Activated CD4-positive, alpha-beta memory T cell treated with anti-CD3 and anti-CD28 coated beads for 36 hours (primary cell): ENCODE measurements at regions not wholly inside any gene's neighbourhood (a gene's known extent, or its start where the extent isn't known, plus 50 kb on each side); places are given as distances from the start of the nearest gene placed in this dataset.
"Not testable (repeated sequence)": the region's sequence is repeated elsewhere in the genome, so short reads cannot be mapped to it uniquely, and the experiment has no call there.

Experiments
- CTCF ChIA-PET: fragments of 350-600 bp; sonication (Branson Sonifier 250); formaldehyde crosslinking; loops from one replicate; lab custom pipeline; 2021; ENCODE audit warnings: antibody characterized with exemption, inconsistent platforms; lab: Charles Lee
- POLR2A ChIA-PET: fragments of 350-600 bp; sonication (Branson Sonifier 250); formaldehyde crosslinking; loops from one replicate; lab custom pipeline; 2021; ENCODE audit warnings: antibody characterized with exemption; lab: Charles Lee
- DNase-seq: peaks from one replicate; pipeline ENCODE4 v3.0.0-alpha.2; 2020
- H3K27ac Mint-ChIP-seq: one replicate; pipeline ENCODE4 v1.8.0; 2021; ENCODE audit warnings: mixed read lengths
- H3K27me3 Mint-ChIP-seq: one replicate; pipeline ENCODE4 v1.8.0; 2021; ENCODE audit warnings: mixed read lengths
- H3K36me3 Mint-ChIP-seq: one replicate; pipeline ENCODE4 v1.8.0; 2021; ENCODE audit warnings: mixed read lengths
- H3K4me1 Mint-ChIP-seq: one replicate; pipeline ENCODE4 v1.8.0; 2021; ENCODE audit warnings: low read depth, mixed read lengths
- H3K4me3 Mint-ChIP-seq: one replicate; pipeline ENCODE4 v1.8.0; 2021; ENCODE audit warnings: mild to moderate bottlenecking, mixed read lengths
- H3K9me3 Mint-ChIP-seq: one replicate; pipeline ENCODE4 v1.8.0; 2021; ENCODE audit warnings: mixed read lengths
- intact Hi-C: fragments of 100-400 bp; cut with micrococcal nuclease; formaldehyde crosslinking; loops from one replicate; pipeline ENCODE4 v1.15.1; 2023

- H3K27ac Mint-ChIP-seq = no peak overlapping the region
- intact Hi-C loops = no loop called here
- no peaks in the 10 kb centered on the region for H3K36me3 Mint-ChIP-seq
- no peak for DNase-seq
- ChIA-PET POLR2A (no interaction called here), CTCF (interaction anchor here (0.6 kb wide), 1 partner anchor 151 kb away, joined by 3 read pairs; no protein-coding TSS in a partner anchor)
- H3K4me3 Mint-ChIP-seq = no peak overlapping the region
- H3K27me3 Mint-ChIP-seq = peaks cover 3% of the 10 kb centered on the region
- no peaks in the 10 kb centered on the region for H3K9me3 Mint-ChIP-seq
- H3K4me1 Mint-ChIP-seq = no peaks in the 10 kb centered on the region
Measured at GRCh38 chr16:48022496-48022895, 133.3 kb downstream of the ABCC12 start.

DNA sequence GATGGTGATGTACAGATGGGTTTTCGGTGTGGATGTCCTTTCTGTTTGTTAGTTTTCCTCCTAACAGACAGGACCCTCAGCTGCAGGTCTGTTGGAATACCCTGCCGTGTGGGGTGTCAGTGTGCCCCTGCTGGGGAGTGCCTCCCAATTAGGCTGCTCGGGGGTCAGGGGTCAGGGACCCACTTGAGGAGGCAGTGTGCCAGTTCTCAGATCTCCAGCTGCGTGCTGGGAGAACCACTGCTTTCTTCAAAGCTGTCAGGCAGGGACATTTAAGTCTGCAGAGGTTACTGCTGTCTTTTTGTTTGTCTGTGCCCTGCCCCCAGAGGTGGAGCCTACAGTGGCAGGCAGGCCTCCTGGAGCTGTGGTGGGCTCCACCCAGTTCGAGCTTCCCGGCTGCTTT lies 135.2 kb downstream of the ABCC12 start:
- CTCF ChIA-PET, intact Hi-C loops: not testable (repeated sequence)

GRCh38 chr16:48014349-48015135 lies 141.3 kb downstream of the ABCC12 start:
- H3K27me3 Mint-ChIP-seq = no peaks in the 10 kb centered on the region
- H3K9me3 Mint-ChIP-seq = peaks cover 3% of the 10 kb centered on the region
- ChIA-PET POLR2A (no interaction called here), CTCF (no interaction called here)
- intact Hi-C loops = no loop called here
- no peak overlapping the region for H3K27ac Mint-ChIP-seq
- no peak for DNase-seq
- no peaks in the 10 kb centered on the region for H3K36me3 Mint-ChIP-seq
- H3K4me1 Mint-ChIP-seq = no peaks in the 10 kb centered on the region
- no peak overlapping the region for H3K4me3 Mint-ChIP-seq

More for the DNA sequence above, 135.2 kb downstream of the ABCC12 start:
- H3K27me3 Mint-ChIP-seq, H3K4me3 Mint-ChIP-seq, POLR2A ChIA-PET, H3K27ac Mint-ChIP-seq, H3K4me1 Mint-ChIP-seq, H3K36me3 Mint-ChIP-seq, H3K9me3 Mint-ChIP-seq, DNase-seq: not testable (repeated sequence)

DNA sequence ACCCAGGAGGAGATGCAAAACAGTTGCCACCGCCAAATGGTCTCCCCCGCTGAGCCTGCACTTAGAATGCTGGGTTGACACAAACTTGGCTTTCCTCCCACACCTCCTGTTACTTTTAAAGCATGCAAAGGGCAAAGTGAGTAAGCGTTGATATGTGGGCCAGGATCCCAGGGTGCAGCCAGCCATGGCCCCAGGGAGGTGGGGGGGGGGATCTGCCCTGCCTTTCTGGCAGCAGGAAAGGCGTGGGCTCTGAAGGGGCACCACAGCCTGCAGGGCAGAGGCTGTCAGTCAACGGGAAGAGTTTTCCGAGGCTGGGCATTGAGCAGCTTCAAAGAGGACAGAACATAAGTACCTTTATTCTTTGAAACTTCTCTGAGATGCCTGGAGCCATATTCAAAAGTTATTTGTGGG lies 142.3 kb downstream of the ABCC12 start:
- Mint-ChIP-seq H3K27ac (no peak overlapping the region), H3K36me3 (no peaks in the 10 kb centered on the region), H3K4me1 (no peaks in the 10 kb centered on the region), H3K9me3 (peaks cover 3% of the 10 kb centered on the region), H3K4me3 (no peak overlapping the region), H3K27me3 (no peaks in the 10 kb centered on the region)
- intact Hi-C loops = no loop called here
- DNase-seq = no peak
- ChIA-PET CTCF (no interaction called here), POLR2A (no interaction called here)

DNA sequence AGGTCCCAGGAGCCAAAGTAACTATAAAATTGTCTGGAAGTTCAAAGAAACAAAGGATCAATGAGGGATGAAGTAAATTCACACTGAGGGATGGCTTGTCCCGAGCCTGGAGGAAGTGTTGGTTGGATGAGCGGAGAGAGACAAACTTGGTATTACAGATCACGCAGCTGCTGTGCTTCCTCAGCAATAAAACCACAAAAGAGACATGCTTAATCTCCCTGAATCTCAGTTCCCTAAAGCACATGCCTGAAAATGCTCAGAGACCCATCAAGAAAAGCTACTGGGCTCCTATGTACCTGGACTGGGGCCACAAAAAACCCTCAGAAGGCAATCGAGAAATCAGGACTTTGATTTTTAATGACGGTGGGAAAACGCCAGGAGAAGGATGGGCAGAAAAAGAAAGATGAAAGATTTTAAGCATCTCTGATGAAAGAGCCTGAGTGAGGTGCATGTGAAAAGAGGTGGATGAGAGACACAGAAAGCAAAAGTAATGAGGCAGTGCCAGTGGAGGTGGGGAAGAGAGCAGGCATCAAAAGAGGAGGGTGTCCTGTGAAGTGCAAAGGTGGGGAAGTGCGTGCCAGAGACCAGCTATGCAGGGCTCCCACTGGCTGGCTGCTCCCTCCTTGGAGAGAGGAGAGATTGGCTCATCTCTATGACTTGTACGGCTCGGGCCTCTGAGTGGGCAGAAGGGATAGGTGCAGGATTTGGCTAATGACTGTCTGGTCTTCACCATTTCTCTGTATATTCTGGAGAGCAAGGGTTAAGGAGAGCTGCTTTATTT lies 143.7 kb downstream of the ABCC12 start:
- Mint-ChIP-seq H3K27ac (no peak overlapping the region), H3K4me3 (no peak overlapping the region), H3K27me3 (no peaks in the 10 kb centered on the region), H3K9me3 (peaks cover 3% of the 10 kb centered on the region), H3K4me1 (no peaks in the 10 kb centered on the region), H3K36me3 (no peaks in the 10 kb centered on the region)
- ChIA-PET CTCF (no interaction called here), POLR2A (no interaction called here)
- intact Hi-C loops = no loop called here
- no peak for DNase-seq

DNA sequence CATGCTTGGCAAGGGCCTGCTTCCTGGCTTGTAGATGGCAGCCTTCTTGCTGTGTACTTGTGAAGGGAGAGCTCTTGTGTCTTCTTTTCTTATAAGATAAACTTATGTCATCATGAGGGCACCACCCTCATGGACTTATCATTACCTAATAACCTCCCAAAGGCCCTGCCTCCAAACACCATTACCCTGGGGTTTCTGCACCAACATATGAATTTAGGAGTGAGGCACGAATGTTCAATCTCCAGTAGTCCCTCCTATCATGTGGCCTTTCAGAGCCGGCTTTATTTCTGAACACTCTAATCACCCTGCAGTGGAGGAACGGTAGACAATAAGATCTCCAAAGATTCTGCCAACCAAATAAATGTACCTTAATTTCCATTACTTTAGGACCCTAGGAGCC lies 144.3 kb downstream of the ABCC12 start:
- intact Hi-C loops = no loop called here
- ChIA-PET CTCF (no interaction called here), POLR2A (no interaction called here)
- no peak overlapping the region for H3K27ac Mint-ChIP-seq
- H3K36me3 Mint-ChIP-seq = no peaks in the 10 kb centered on the region
- DNase-seq = no peak
- no peaks in the 10 kb centered on the region for H3K27me3 Mint-ChIP-seq
- H3K4me1 Mint-ChIP-seq = no peaks in the 10 kb centered on the region
- peaks cover 4% of the 10 kb centered on the region for H3K9me3 Mint-ChIP-seq
- no peak overlapping the region for H3K4me3 Mint-ChIP-seq

DNA sequence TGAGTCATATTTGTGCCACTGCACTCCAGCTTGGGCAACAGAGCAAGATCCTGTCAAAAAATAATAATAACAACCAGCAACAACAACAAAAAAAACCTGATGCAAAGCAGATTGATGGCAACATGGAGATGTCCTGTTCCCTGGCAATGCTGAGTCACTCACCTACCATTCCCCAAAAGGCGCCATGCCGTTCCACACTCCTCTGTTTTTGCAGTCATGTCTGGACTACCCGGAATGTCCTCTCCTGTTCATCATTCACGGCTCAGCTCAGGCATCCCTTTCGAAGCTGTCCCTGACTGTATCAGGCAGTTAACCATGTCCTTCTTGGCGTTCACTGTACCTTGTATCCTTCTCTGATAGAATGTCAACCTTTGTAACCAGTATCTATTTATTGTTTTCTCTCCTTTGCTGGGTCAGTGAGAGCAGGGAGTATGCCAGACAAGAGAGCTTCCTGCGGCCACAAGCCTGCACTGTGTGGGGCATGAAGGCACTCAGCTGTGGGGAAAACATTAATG lies 147.7 kb downstream of the ABCC12 start:
- H3K4me1 Mint-ChIP-seq = no peaks in the 10 kb centered on the region
- H3K27me3 Mint-ChIP-seq = no peaks in the 10 kb centered on the region
- POLR2A ChIA-PET = no interaction called here
- CTCF ChIA-PET = no interaction called here
- no peaks in the 10 kb centered on the region for H3K36me3 Mint-ChIP-seq
- peaks cover 3% of the 10 kb centered on the region for H3K9me3 Mint-ChIP-seq
- intact Hi-C loops = no loop called here
- H3K27ac Mint-ChIP-seq = no peak overlapping the region
- no peak for DNase-seq
- H3K4me3 Mint-ChIP-seq = no peak overlapping the region

- Mint-ChIP-seq H3K27me3 (peaks cover 3% of the 10 kb centered on the region), H3K36me3 (no peaks in the 10 kb centered on the region), H3K27ac (no peak overlapping the region), H3K4me1 (no peaks in the 10 kb centered on the region), H3K4me3 (no peak overlapping the region), H3K9me3 (peaks cover 3% of the 10 kb centered on the region)
- intact Hi-C loops = no loop called here
- DNase-seq = no peak
- CTCF ChIA-PET = interaction anchor here (1.0 kb wide), 1 partner anchor 8 kb away, joined by 3 read pairs; no protein-coding TSS in a partner anchor
- POLR2A ChIA-PET = no interaction called here
Measured at GRCh38 chr16:48004141-48004695, 151.6 kb downstream of the ABCC12 start.

DNA sequence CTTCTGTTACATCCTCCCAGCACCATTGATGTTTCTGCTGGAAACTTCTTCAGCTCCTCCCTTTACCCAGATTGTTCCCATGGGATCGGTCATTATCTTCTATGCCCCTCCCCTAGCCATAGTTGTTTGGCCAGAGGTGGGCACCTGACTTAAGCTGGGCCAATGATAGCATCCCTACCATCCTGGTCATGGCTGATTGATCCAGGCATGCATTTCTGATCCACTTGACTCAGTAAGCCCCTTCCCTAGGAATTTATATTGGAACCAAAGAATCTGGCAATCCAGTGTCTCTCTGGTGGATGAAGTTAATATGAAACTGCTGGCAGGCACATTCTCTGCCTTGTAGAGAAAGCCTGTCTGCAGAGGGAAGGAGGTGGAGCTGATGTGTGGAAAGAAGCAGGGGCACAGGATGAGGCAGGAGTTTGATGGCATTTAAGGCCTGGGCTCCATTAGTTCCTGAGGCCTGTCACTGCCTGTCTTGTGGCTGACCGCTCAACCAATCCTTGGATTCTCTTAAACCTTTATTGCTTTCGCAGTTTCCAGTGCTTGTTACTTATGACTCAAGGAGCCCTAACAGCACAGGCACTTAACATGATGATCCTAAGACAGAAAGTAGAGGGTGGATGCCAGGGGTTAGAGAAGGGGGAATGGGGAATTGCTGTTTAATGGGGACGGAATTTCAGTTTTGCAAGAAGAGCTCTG lies 152.4 kb downstream of the ABCC12 start:
- Mint-ChIP-seq H3K4me1 (no peaks in the 10 kb centered on the region), H3K36me3 (no peaks in the 10 kb centered on the region), H3K4me3 (no peak overlapping the region), H3K9me3 (peaks cover 3% of the 10 kb centered on the region), H3K27me3 (peaks cover 3% of the 10 kb centered on the region), H3K27ac (no peak overlapping the region)
- DNase-seq = no peak
- POLR2A ChIA-PET = no interaction called here
- CTCF ChIA-PET = interaction anchor here (1.0 kb wide), 1 partner anchor 7 kb away, joined by 3 read pairs; no protein-coding TSS in a partner anchor
- intact Hi-C loops = no loop called here

DNA sequence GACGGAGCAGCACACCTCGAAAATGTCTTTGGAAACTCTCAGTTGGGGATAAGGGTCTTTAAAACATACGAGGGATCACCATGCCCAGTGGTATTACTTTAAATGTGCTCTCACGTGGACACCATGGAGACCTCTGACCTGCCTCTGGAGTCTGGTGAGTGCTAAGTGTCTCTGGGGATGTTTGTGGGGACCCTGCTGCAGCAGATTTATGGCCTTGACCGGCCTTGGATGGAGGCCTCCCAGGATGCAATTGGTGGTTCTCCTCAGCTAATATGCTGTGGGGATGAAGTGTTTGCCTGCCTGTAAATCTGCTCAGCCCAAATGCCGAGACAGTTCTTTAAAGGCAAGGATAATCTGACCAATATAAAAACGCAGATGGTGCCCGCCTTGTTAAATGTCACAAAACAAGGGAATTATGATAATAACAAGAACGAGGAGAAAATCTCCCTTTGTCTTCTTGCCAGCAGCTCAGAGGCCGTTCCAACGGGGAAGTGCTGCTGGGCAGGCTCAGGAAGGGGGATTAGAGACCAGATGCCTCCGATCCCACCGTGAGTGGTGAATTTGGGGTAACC lies 154.4 kb downstream of the ABCC12 start:
- POLR2A ChIA-PET = no interaction called here
- no peaks in the 10 kb centered on the region for H3K36me3 Mint-ChIP-seq
- no peak overlapping the region for H3K4me3 Mint-ChIP-seq
- peaks cover 3% of the 10 kb centered on the region for H3K27me3 Mint-ChIP-seq
- H3K9me3 Mint-ChIP-seq = peaks cover 1% of the 10 kb centered on the region
- H3K4me1 Mint-ChIP-seq = no peaks in the 10 kb centered on the region
- CTCF ChIA-PET = no interaction called here
- intact Hi-C loops = no loop called here
- DNase-seq = no peak
- H3K27ac Mint-ChIP-seq = no peak overlapping the region

GRCh38 chr16:48000622-48001021 lies 155.2 kb downstream of the ABCC12 start:
- Mint-ChIP-seq H3K27me3 (peaks cover 3% of the 10 kb centered on the region), H3K27ac (no peak overlapping the region), H3K4me3 (no peak overlapping the region), H3K36me3 (no peaks in the 10 kb centered on the region), H3K9me3 (no peaks in the 10 kb centered on the region), H3K4me1 (no peaks in the 10 kb centered on the region)
- intact Hi-C loops = no loop called here
- POLR2A ChIA-PET = no interaction called here
- CTCF ChIA-PET = no interaction called here
- no peak for DNase-seq
